ENCODE measurements at regions not wholly inside any gene's neighbourhood (a gene's known extent, or its start where the extent isn't known, plus 50 kb on each side); places are given as distances from the start of the nearest gene placed in this dataset.

GRCh38 chr6:113596387-113597230 is 260.5 kb upstream of the MARCKS start:
- no peak for DNase-seq

- DNase-seq, result no peak
Observed at GRCh38 chr6:113597231-113597583, 259.9 kb upstream of the MARCKS start.

- DNase-seq, result no peak
Observed at GRCh38 chr6:113598786-113599185, 258.4 kb upstream of the MARCKS start.

- peak; percentile 16 for DNase-seq
Observed at GRCh38 chr6:113599444-113599843, 257.7 kb upstream of the MARCKS start.

GRCh38 chr6:113600551-113601339 is 256.4 kb upstream of the MARCKS start:
- DNase-seq, result no peak

- DNase-seq, result no peak
Observed at GRCh38 chr6:113607821-113608545, 249.2 kb upstream of the MARCKS start.

GRCh38 chr6:113610377-113610988 is 246.7 kb upstream of the MARCKS start:
- DNase-seq, result no peak

GRCh38 chr6:113616701-113617274 is 240.4 kb upstream of the MARCKS start:
- DNase-seq, result no peak

GRCh38 chr6:113619077-113619476 is 238.1 kb upstream of the MARCKS start:
- DNase-seq, result no peak

- no peak for DNase-seq
Observed at GRCh38 chr6:113620386-113620785, 236.8 kb upstream of the MARCKS start.

- no peak for DNase-seq
Observed at GRCh38 chr6:113622254-113622653, 234.9 kb upstream of the MARCKS start.

GRCh38 chr6:113623129-113623528 is 234.0 kb upstream of the MARCKS start:
- DNase-seq, result no peak

GRCh38 chr6:113625850-113626249 is 231.3 kb upstream of the MARCKS start:
- no peak for DNase-seq

GRCh38 chr6:113626475-113626874 is 230.7 kb upstream of the MARCKS start:
- DNase-seq, result no peak

- DNase-seq, result no peak
Observed at GRCh38 chr6:113627480-113627879, 229.7 kb upstream of the MARCKS start.

GRCh38 chr6:113629256-113629655 is 227.9 kb upstream of the MARCKS start:
- DNase-seq, result no peak

GRCh38 chr6:113629975-113630737 is 227.0 kb upstream of the MARCKS start:
- DNase-seq, result no peak

GRCh38 chr6:113630738-113631535 is 226.2 kb upstream of the MARCKS start:
- DNase-seq, result no peak

- DNase-seq, result no peak
Observed at GRCh38 chr6:113631666-113632065, 225.5 kb upstream of the MARCKS start.

- no peak for DNase-seq
Observed at GRCh38 chr6:113632220-113632864, 224.8 kb upstream of the MARCKS start.

- DNase-seq, result no peak
Observed at GRCh38 chr6:113633638-113634037, 223.5 kb upstream of the MARCKS start.

Data from NCI-H187 treated with DMSO at 0.1 percent for 48 hours (cell line).